GM04503 (cell line): ENCODE measurements at regions not wholly inside any gene's neighbourhood (a gene's known extent, or its start where the extent isn't known, plus 50 kb on each side); places are given as distances from the start of the nearest gene placed in this dataset.
"Not testable (repeated sequence)": the region's sequence is repeated elsewhere in the genome, so short reads cannot be mapped to it uniquely, and the experiment has no call there.

Source experiments
- DNase-seq: peaks from one replicate; pipeline ENCODE4 v3.0.0-alpha.2; 2012; ENCODE audit warnings: low read depth

DNA sequence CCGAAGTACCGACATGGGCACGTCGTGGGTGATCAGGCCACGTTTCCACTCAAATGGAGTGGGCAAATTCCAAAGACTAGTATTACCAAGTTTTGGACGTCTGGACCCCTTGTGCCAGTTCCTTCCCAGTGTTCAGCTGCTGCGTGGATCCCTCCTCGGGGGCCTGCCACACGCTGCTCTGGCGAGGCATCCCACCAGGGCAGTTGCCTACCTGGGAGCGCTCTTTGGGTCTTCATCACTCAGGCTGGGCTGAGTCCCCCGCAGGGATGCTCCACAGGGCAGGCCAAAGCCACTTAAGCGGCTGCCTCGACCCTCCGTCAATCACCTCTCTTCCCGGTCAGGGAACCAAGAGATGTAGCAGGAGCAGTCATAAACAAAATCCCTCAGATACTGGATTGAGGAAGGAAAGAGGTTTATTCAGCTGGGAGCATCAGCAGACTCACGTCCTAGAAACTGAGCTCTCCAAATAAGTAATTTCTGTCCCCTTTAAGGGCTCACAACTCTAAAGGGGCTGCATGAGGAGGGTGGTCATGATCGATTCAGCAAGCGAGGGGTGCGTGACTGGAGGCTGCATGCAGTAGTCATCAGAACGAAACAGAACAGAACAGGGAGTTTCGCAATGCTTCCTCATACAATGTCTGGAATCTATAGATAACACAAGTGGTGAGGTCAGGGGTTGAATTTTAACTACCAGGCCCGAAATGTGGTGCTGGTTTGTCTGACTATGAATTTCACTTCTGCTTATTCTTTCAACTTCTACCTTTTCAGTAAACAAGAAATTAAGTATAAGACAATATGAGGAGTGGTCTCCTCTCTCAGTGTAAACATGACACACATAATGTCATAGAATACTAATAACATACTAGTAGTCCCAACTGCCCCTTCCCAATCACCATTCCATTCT is 998.6 kb upstream of the NCAM2 start:
- no peak for DNase-seq

DNA sequence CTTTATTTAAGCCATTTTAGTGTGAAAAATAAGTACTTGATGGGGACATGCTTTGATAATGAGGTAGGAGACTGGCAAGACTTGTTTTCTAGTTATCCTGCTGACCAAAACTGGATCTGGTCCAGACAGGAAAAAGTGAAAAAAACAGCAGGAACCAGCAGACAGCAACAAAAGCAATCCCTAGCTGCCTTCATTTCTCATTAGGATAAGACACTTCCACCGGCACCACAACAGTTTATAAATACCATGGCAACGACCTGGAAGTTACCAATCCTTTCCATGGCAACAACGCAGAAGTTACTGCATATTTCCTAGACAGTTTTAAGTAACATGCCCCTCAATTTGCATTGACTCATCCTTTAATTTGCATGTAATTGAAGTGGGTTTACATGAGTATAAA is 993.8 kb upstream of the NCAM2 start:
- DNase-seq: no peak

DNA sequence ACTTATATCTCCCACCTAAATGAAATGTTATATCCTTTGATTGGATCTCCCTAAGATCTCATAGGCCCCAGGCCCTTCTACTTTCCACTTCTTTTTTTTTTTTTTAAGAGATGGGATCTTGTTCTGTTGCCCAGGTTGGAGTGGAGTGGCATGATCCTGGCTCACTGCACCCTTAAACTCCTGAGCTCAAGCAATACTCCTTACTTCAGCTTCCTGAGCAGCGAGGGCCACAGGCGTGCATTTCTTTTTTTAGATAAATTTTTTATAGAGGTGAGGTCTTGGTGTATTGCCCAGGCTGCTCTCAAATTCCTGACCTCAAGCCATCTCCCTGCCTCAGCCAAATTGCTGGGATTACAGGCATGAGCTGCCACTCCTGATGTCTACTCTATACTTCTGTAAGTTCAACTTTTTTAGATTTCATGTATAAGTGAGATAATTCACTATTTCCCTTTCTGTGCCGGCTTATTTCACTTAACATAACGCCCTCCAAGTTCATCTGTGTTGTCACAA is 987.5 kb upstream of the NCAM2 start:
- no peak for DNase-seq

DNA sequence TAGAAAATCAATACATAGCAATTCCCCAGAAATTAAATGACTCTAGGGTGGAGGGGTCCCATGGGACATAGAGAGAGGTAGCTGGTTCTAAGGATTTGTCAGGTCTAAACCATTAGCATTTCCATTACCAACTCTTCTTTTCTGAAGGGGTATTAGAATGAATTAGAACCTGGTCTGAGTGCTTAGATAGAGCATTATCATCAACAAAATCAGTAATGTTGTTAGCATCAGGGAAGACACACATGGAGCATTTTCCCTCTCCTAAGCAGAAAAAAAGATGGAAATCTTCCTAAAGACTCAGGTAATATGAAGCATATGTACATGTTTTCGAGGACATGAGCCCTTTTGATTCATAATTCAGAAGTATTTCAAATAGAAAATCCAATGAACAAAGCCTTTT is 984.4 kb upstream of the NCAM2 start:
- DNase-seq: no peak

DNA sequence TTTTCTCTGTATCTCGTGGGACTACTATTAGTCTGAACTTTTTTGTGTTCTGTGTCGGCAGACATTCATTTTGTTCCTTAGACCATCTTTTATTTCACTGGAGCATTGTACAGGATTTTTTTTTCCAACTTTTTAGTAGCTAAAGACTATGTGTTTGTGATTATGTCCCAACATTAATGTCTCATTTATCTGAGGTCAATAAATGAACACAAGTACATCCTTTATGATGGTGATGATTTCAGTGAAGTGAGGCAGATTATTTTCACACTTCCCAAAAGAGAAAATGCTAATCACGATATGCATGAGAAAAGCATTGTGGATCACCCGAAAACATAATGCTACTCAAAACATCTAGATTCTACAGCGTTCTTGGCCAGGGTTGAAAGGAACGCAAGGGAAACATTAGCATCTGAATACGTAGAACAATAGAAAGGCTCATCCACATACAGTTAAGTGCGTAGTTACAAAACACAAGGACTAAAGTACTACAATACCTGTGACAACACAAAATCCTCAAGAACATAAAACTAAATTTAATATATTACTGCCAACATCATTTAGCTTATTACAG is 981.7 kb upstream of the NCAM2 start:
- DNase-seq: no peak

DNA sequence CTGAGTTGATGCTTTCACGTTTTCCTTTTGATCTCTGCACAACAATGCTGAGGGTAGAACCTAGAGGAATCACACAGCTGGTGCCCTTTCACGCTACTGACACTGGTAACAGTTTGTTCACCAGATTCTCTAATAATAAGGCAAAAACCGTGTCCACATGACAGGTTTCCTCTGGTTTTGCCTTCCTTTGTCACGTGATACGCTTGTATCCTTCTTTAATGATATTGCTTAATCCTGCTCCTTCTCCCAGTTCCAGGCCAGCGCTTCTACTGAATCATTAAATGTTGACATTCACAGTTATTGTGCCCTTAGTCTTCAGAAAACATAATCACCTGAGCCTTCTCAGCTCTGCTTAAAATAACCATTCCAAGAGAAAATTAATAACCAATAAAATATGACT is 978.2 kb upstream of the NCAM2 start:
- no peak for DNase-seq

DNA sequence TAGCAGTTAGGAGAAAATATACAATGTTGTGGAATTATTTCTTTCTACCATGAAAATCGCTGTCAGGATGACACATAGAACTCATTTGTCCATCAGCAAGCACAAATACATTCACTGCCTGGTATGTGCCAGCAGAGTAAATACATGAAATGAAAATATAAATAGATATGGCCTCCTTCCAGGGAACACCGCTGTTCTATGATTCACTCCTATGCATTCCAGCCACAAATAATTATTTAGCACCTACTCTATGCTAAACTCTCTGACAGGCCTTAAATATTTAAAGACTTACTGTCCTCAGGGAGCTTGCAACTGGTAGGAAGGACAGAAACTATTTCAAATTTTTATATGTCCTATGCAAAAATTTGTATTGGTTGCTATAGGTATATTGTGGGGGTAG is 975.0 kb upstream of the NCAM2 start:
- DNase-seq: no peak

DNA sequence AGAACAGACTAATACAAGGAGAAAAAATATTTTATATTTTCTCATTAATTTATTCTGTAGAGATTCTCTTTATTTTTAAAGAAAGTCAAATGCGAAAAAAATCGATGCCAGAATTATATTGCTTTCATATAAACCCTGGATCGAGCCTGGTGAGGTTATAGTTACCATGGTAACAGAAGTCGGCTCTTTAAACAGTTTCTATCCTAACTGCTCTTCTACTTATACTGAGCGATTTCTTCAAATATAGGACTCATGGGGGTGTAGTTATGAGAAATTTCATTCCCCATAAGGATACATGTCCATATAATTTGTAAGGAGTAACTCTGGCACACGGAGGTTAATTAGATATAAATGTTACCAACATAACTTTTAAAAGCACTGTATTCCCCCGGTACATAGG is 973.5 kb upstream of the NCAM2 start:
- DNase-seq: no peak

DNA sequence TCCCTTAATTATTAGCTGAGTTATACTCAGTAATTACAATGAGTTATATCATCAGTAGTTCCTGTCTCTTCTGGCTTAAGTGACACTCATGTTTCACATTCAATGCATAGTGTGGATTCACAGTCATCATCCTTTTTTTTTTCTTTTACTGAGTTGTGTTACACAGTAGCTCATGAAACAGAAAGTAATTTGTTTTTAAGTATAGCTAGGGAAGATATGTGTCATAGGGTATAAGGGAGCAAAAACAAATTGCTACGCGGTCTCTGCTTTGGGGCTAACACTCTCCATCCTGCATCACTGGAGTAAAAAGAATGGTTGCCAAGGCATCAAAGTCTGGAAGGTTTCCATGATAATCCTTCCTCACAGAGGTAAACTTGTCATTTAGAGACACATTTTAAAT is 971.7 kb upstream of the NCAM2 start:
- no peak for DNase-seq

DNA sequence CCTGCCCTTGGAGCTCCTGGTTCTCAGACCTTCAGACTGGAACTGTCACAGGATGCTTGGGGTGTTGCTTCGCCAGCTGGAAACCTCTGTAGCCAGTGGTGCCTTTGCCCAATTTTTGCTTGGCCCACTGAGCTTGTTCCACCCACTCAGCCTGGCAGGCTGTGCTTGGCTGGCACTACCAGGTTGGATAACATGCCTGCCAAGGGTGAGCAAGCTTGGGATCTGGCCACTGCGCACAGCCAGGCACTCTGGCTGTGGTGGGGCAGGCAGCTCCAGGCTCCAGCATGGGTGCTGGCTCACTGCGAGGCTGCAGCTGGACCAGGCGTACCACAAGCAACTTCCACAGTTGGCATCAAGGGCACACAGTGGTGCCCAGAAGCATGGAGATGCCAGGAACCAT is 967.8 kb upstream of the NCAM2 start:
- DNase-seq: no peak

DNA sequence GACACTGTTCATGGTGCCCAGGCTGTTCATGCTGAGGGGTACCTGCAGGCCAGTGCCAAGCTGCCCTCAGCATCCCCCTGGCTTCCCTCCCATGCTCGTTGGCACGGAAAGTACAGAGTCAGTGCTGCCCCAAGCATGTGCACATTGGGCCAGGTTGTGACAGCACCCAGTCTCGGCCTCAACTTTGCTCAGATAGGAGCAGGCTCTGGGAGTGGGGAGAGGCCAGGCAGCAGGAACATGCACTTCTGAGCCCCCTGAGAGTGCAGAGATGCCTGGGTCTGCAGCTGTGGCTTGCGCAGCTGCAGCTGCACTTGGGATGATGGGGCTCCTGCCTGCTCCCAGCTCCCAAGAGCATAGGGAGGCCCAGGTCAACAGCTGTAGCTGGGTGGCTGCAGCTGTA is 966.4 kb upstream of the NCAM2 start:
- no peak for DNase-seq

DNA sequence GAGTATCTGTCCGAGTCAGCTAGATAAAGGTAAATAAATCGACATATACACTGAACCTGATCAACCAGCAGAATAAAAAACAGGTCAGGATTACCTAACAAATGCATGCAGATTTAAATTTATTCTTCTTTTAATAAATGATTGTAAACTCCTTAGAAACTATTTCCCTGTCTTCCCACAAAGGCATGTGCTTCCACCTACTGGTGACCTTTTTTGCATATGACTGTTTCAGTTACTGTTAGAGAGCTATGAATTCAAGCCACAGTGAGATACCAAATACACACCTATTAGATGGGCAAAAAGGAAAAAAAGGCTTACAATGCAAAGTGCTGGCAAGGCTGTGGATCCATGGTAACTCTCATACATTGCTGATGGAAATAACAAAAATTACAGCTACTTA is 957.4 kb upstream of the NCAM2 start:
- DNase-seq: no peak

DNA sequence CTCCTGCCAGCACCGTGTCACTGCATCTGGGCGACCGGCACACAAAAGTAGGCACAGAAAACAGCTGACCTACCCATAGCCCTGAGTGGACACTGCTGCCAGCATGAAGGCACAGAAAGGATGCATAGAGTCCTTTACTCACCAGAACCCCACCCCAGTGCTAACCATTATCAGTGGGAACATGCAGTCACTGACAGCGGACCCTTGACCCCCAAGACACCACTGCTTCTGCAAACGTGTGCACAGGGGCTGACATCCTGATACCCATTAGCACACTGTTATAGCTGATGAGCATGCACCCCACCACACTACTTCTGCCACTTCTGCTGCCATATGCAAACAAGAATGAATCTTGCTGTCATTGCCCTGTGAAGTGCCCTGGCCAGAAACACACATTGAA is 953.0 kb upstream of the NCAM2 start:
- no peak for DNase-seq

DNA sequence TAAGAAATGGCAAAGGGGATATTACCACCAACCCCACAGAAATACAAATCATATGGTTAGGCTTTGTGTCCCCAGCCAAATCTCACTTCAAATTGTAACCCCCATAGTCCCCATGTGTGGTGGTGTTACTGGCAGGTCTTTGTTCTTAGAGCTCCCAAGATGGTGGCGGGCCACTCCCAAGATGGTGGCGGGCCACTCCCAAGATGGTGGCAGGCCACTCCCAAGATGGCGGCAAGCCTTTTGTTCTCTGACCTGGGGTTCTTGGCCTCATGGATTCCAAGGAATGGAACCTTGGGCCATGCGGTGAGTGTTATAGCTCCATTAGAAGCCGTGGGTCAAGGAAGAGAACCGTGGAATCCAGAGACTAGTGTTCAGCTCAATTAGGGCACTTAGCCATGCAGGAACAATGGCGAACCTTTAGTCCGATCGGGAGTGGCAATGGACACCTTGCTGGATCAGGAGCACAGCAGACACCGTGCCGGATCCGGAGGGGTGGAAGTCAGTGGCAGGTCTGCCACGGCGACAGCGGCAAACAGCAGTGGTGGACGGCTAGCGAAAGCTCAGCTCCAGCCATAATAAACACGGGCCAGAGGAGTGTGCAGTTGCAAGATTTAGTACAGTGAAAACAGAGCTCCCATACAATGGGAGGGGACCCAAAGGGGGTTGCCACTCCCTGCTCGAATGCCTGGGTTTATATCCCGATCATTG is 949.9 kb upstream of the NCAM2 start:
- DNase-seq: not testable (repeated sequence)

DNA sequence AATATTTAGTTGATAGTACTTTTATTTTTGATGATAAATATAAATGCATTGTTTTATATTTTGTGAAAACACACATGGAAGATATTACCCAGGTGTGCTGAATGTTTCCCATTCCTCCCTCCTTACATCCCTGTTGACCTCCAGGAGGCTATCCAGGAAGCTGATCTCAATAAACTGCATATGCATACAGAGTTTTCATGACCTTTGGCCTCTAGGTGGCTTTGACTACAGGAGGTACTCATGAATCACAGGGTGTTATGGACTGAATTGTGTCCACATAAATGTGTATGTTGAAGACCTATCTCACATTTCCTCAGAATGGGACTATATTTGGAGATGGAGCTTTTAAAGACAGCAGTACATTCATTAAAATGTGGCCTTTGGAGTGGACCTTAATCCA is 914.9 kb upstream of the NCAM2 start:
- no peak for DNase-seq

DNA sequence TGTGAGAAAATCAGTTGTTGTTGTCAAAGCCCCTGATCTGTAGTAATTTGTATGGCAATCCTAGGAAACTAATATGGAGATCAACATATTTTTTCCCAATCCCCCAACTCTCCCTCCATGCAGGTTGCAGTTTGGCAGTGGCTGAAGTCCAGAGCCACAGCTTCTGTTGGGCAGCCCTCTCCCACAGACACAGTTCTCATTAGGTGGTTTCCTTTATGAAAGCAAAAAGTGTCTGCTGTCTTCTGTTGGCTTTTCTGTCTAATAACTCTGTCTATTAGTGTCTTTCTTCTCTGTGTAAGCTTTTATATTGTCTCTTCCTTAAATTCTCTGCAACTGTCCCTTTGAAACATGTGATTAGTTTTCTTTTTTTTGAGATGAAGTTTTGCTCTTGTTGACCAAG is 914.3 kb upstream of the NCAM2 start:
- no peak for DNase-seq

DNA sequence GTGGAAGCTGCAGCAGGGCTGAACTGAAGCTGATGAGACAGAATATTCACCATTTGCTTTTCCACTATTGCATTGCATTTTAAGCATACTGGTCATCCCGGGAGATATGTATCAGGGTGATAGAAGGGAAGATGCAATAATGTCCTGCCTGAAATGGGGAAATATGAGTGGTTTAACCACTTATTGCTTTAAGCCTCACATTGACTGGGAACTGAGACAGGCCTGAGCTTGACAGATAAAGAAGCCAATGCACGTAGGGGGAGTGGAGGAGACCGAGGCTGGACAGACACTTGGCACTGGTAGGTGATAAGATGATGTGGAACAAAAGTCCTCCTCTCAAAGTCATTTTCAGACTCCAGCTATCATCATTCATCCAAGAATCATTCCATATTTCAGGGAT is 911.7 kb upstream of the NCAM2 start:
- no peak for DNase-seq

DNA sequence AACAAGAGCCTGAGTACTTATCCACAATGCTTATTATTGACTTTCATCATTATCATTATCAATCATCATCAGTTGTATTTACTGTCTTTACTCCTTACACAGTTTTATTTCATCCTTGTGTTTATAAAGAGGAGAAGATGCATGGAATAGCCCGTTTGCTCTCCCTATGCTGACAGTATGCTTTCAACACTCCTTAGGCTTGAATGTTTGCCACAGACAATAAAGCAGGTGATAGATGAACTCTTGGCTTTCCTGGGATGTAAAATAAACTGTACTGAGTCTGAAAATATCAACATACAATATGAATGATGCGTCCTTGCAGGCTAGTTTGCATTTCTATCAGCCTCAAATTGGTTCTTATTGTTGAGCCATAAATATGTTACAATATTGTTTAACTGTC is 891.8 kb upstream of the NCAM2 start:
- DNase-seq: no peak

DNA sequence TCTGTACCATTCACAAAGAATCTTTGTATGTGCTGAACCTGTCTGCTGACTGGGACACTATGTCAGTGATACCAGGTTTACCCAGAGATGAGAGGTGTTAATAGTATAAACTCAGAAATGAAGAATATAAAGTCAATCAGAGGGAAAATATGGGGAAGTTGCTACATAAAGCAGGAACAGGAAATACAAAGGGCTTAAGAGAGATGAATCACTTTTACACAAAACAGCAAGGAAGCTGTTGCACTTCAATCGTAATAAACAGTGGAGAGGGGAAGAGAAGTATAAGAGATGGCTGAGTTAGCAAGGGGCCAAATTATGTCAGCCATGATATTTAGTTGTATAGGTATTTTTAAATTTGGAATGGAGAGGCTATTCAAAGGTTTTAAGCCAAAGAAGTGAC is 890.2 kb upstream of the NCAM2 start:
- no peak for DNase-seq

DNA sequence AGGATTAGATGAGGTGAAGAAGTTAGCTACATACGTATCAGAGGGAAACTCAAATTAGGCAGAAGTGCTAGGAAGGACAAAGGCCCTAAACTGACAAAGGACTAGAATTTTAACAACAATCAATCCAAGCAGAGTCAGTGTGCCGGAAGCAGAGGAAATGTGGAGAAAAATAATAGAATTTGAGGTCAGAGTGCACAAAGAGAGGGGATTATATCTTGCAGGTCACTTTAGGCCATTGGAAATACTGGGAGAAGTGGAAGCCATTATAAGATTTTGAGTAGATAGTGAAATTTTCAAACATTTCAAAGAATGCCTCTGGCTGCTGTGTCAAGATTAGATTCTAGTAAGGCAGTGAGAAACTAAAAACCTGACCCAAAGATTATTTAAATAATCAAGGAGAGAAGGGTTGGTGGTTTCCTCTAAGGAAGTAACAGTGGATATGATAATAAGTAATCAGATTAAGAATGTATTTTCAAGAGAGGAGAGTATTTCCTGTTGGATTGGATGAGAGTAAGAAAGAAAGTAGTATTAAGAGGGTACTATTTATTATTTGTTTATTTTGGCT is 889.2 kb upstream of the NCAM2 start:
- DNase-seq: no peak

DNA sequence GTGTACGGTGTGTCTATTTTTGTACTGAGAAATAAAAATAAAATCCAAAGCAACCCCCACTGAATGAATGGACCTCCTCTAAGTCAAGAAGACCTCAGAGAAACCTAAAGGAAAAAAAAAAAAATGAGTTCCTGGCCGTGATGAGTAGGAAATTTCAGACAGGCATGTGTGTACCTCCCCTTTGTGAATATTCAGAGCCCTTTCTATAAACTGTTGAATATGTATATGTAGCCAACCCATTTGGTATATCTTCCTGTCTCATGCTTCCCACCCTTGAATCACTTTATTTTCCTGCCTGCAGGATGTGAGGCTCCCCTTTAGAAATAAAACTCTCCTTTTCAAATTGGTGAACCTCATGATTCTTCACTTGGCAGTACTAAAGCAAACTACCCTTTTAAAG is 887.8 kb upstream of the NCAM2 start:
- no peak for DNase-seq

DNA sequence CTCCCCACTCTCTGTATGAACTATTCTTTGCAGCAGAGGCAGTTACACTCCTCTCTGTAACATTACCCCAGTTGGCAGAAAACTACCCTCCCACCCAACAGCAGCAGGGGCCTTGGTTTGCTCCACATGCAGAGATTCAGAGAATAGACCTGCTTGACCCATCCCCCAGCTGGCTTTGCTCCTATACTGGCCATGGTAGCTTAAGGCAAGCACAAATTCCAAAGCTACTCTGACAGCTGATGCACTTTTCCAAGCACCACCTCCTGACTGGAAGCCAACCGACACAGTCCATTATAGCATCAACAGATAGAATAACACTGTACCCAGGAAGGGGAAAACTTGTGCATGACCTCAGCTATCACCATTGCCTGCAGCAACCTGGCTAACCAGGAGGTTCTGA is 846.5 kb upstream of the NCAM2 start:
- DNase-seq: no peak

DNA sequence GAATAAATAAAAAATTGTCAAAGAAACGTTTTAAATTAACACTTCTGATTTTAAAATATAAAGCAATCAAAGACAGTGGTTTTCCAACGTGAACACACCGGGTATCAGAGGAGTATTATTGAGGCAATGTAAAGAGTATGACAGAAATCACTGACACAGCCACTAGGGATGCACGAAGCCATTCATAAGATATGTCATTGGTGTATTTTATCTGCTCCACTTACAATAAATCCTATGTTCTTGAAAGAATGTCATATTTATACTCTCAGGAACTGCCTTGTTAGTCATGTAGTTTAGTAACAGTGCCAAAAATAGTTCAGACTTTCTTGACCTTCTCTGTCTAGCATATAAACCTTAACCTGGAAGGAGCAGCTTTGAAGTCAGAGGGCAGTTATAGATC is 835.0 kb upstream of the NCAM2 start:
- no peak for DNase-seq
